IMR-90 (cell line): ENCODE measurements at regions not wholly inside any gene's neighbourhood (a gene's known extent, or its start where the extent isn't known, plus 50 kb on each side); places are given as distances from the start of the nearest gene placed in this dataset.

Experiments used
- ATAC-seq: fragments of 200-7000 bp; cut with Tn5 transposase; 2 replicates; pipeline ENCODE4 v1.9.1; 2020; ENCODE audit warnings: low read depth, mild to moderate bottlenecking, moderate library complexity
- BruUV-seq: library from RNA; stranded (reverse); fragments of 400-500 nt; replicated peaks from 2 replicates; lab custom pipeline; 2021; lab: Mats Ljungman, UMichigan
- CTCF ChIA-PET: fragments of 300-600 bp; formaldehyde crosslinking; extraction: SDS; loops from one replicate; lab custom pipeline; 2021; ENCODE audit warnings: antibody characterized with exemption; lab: Yijun Ruan, JAX
- POLR2A ChIA-PET: fragments of 300-600 bp; sonication (Branson Sonifier 250); formaldehyde crosslinking; loops from one replicate; lab custom pipeline; 2022; ENCODE audit warnings: antibody characterized with exemption; ENCODE audit not compliant: unreplicated experiment; lab: Charles Lee
- DNase-seq: peaks from one replicate; pipeline ENCODE4 v3.0.0; 2013
- H2AFZ ChIP-seq: replicated peaks from 2 replicates; pipeline ENCODE3; 2013; ENCODE audit warnings: low read length, mild to moderate bottlenecking; ENCODE audit not compliant: poor library complexity
- H2AK5ac ChIP-seq: 2 replicates; pipeline ENCODE4 v1.6.1; 2013; ENCODE audit warnings: low read depth, low read length, inconsistent platforms
- H2AK9ac ChIP-seq: replicated peaks from 2 replicates; pipeline ENCODE3; 2013; ENCODE audit warnings: mild to moderate bottlenecking, low read depth, low read length, moderate library complexity; ENCODE audit not compliant: poor library complexity
- H2BK120ac ChIP-seq: 2 replicates; pipeline ENCODE4 v1.6.1; 2013; ENCODE audit warnings: low read depth, low read length, inconsistent platforms
- H2BK15ac ChIP-seq: 3 replicates; pipeline ENCODE4 v1.6.1; 2013; ENCODE audit warnings: low read depth, low read length, inconsistent platforms
- H2BK20ac ChIP-seq: 2 replicates; pipeline ENCODE4 v1.6.1; 2013; ENCODE audit warnings: low read depth, mild to moderate bottlenecking, inconsistent platforms, low read length, moderate library complexity
- H2BK5ac ChIP-seq: 2 replicates; pipeline ENCODE4 v1.6.1; 2013; ENCODE audit warnings: mild to moderate bottlenecking, low read depth, low read length, inconsistent platforms; ENCODE audit not compliant: poor library complexity, severe bottlenecking
- H3K14ac ChIP-seq: replicated peaks from 2 replicates; pipeline ENCODE4 v1.6.1; 2013; ENCODE audit warnings: low read depth, low read length, inconsistent platforms
- H3K18ac ChIP-seq: 2 replicates; pipeline ENCODE4 v1.6.1; 2013; ENCODE audit warnings: low read depth, low read length, control low read depth
- H3K23ac ChIP-seq: 2 replicates; pipeline ENCODE4 v1.6.1; 2013; ENCODE audit warnings: low read depth, low read length, inconsistent platforms
- H3K27ac ChIP-seq: 2 replicates; pipeline ENCODE4 v1.5.1; 2013; ENCODE audit warnings: mild to moderate bottlenecking, control low read depth, low read length; ENCODE audit not compliant: insufficient read depth
- H3K27me3 ChIP-seq: 2 replicates; pipeline ENCODE4 v1.6.1; 2013; ENCODE audit warnings: low read length; ENCODE audit not compliant: control insufficient read depth, insufficient read depth
- H3K36me3 ChIP-seq: 2 replicates; pipeline ENCODE4 v1.6.1; 2013; ENCODE audit warnings: low read length, mixed read lengths; ENCODE audit not compliant: control insufficient read depth, insufficient read depth
- H3K4ac ChIP-seq: 2 replicates; pipeline ENCODE4 v1.6.1; 2013; ENCODE audit warnings: low read depth, low read length, inconsistent platforms
- H3K4me1 ChIP-seq: 2 replicates; pipeline ENCODE4 v1.6.1; 2013; ENCODE audit warnings: low read length, mixed read lengths; ENCODE audit not compliant: control insufficient read depth, insufficient read depth
- H3K4me2 ChIP-seq: 2 replicates; pipeline ENCODE4 v1.6.1; 2013; ENCODE audit warnings: low read depth, mild to moderate bottlenecking, control low read depth, low read length, moderate library complexity
- H3K4me3 ChIP-seq: 2 replicates; pipeline ENCODE4 v1.5.1; 2013; ENCODE audit warnings: low read depth, mild to moderate bottlenecking, control low read depth, low read length, moderate library complexity; ENCODE audit not compliant: insufficient read depth
- H3K56ac ChIP-seq: 2 replicates; pipeline ENCODE4 v1.6.1; 2013; ENCODE audit warnings: low read length, inconsistent platforms; ENCODE audit not compliant: insufficient read depth; ENCODE audit errors: extremely low read depth
- H3K79me1 ChIP-seq, 2 experiments: 2 replicates each; pipeline ENCODE4 v1.6.1; 2013; ENCODE audit warnings: low read length in 2 of 2, inconsistent platforms in 1 of 2, low read depth in 1 of 2
- H3K9ac ChIP-seq: 2 replicates; pipeline ENCODE4 v1.6.1; 2013; ENCODE audit warnings: low read depth, low read length, control low read depth
- H3K9me1 ChIP-seq: 2 replicates; pipeline ENCODE4 v1.6.1; 2013; ENCODE audit warnings: low read length, inconsistent platforms; ENCODE audit not compliant: insufficient read depth
- H3K9me3 ChIP-seq: 2 replicates; pipeline ENCODE4 v1.6.1; 2013; ENCODE audit warnings: low read length; ENCODE audit not compliant: control insufficient read depth, insufficient read depth
- H4K20me1 ChIP-seq: 2 replicates; pipeline ENCODE4 v1.6.1; 2013; ENCODE audit warnings: low read length, inconsistent platforms; ENCODE audit not compliant: insufficient read depth
- H4K5ac ChIP-seq: 2 replicates; pipeline ENCODE4 v1.6.1; 2013; ENCODE audit warnings: mild to moderate bottlenecking, low read depth, low read length, control low read depth
- H4K8ac ChIP-seq, 2 experiments: 2 replicates each; pipeline ENCODE4 v1.6.1; 2013; ENCODE audit warnings: low read depth in 2 of 2, low read length in 2 of 2, control low read depth in 1 of 2, inconsistent platforms in 1 of 2
- H4K91ac ChIP-seq: 2 replicates; pipeline ENCODE4 v1.6.1; 2013; ENCODE audit warnings: low read depth, low read length, inconsistent platforms; ENCODE audit not compliant: insufficient read depth
- MAFK ChIP-seq: IDR thresholded peaks from 2 replicates; pipeline ENCODE4 v1.6.1; 2012; ENCODE audit warnings: low read depth, low read length, improper control_type of control experiment
- SMC3 ChIP-seq: fragments of 150-350 bp; IDR thresholded peaks from 2 replicates; pipeline ENCODE4 v1.6.1; 2016; ENCODE audit warnings: low read depth, mild to moderate bottlenecking, antibody characterized with exemption, low read length, moderate library complexity
- WGBS, 2 experiments: methylation state at CpG; one replicate each; pipeline versions ENCODE4 v1.1.5 to v1.1.7; 2013; ENCODE audit warnings: missing lambda C conversion rate in 2 of 2; ENCODE audit not compliant: insufficient read length in 1 of 2; ENCODE audit errors: extremely low coverage in 2 of 2; 5-methylcytosine and 5-hydroxymethylcytosine counted together
- dilution Hi-C: fragments of 300-500 bp; cut with HindIII; formaldehyde crosslinking; loops from one replicate; pipeline ENCODE4 v1.14.3; 2018; ENCODE audit warnings: low sequenced_read_pairs; ENCODE audit not compliant: unreplicated experiment
- in situ Hi-C: fragments of 300-500 bp; cut with MboI; formaldehyde crosslinking; loops from 3 replicates; pipeline ENCODE4 v1.14.3; 2019; ENCODE audit warnings: low sequenced_read_pairs, inconsistent platforms, mixed read lengths
- intact Hi-C: fragments of 100-400 bp; cut with micrococcal nuclease; formaldehyde crosslinking; loops from 2 replicates; pipeline ENCODE4 v1.10.0; 2022

GRCh38 chr9:1442105-1442504, 391.9 kb downstream of the DMRT2 start:
- Histone ChIP-seq H2BK15ac (no peak overlapping the region), H3K4me1 (no peaks in the 10 kb centered on the region), H3K23ac (no peak overlapping the region), H3K4me2 (no peak overlapping the region), H3K36me3 (no peaks in the 10 kb centered on the region), H2BK120ac (no peak overlapping the region), H4K5ac (no peak overlapping the region), H3K27ac (no peak overlapping the region), H4K91ac (no peak overlapping the region), H2AK5ac (no peak overlapping the region), H3K9me1 (no peaks in the 10 kb centered on the region), H2BK5ac (no peak overlapping the region), H3K27me3 (no peaks in the 10 kb centered on the region), H2BK20ac (no peak overlapping the region), H3K56ac (no peak overlapping the region), H3K9me3 (peaks cover 14% of the 10 kb centered on the region), H2AK9ac (no peak overlapping the region), H3K4me3 (no peak overlapping the region), H3K79me1 (no peaks in the 10 kb centered on the region), H3K4ac (no peak overlapping the region), H3K9ac (no peak overlapping the region), H2AFZ (no peak overlapping the region), H3K14ac (no peak overlapping the region), H4K20me1 (no peaks in the 10 kb centered on the region), H3K18ac (no peak overlapping the region), H4K8ac (no peak overlapping the region)
- intact Hi-C loops, result no loop called here
- ATAC-seq (no peak), DNase-seq (no peak)
- ChIA-PET CTCF (no interaction called here), POLR2A (no interaction called here)
- in situ Hi-C loops, result no loop called here
- BruUV-seq, result no TSS peak
- no peak for TF ChIP-seq SMC3
- TF ChIP-seq MAFK, result no peak
- WGBS, 2 experiments, result no CpG with 5 or more reads among the region's 1 CpG
- dilution Hi-C loops, result no loop called here
